Left ventricle myocardium inferior (tissue), 1 donor: ENCODE measurements at regions not wholly inside any gene's neighbourhood (a gene's known extent, or its start where the extent isn't known, plus 50 kb on each side); places are given as distances from the start of the nearest gene placed in this dataset.

Source experiments
- DNase-seq: peaks from one replicate; pipeline ENCODE4 v3.0.0-alpha.2; 2020
- H3K27ac ChIP-seq: fragments of 200-600 bp; replicated peaks from 2 replicates; pipeline ENCODE4 v1.8.0; 2021
- H3K27me3 ChIP-seq: fragments of 200-600 bp; 2 replicates; pipeline ENCODE4 v1.8.0; 2021; ENCODE audit warnings: low read depth
- H3K36me3 ChIP-seq: fragments of 200-600 bp; 2 replicates; pipeline ENCODE4 v1.8.0; 2021
- H3K4me1 ChIP-seq: fragments of 200-600 bp; 2 replicates; pipeline ENCODE4 v1.8.0; 2021
- H3K4me3 ChIP-seq: fragments of 200-600 bp; 2 replicates; pipeline ENCODE4 v1.8.0; 2021; ENCODE audit warnings: mild to moderate bottlenecking, moderate library complexity
- H3K9me3 ChIP-seq: fragments of 200-600 bp; replicated peaks from 2 replicates; pipeline ENCODE4 v1.8.0; 2021
- intact Hi-C: fragments of 100-400 bp; cut with micrococcal nuclease; formaldehyde crosslinking; loops from one replicate; pipeline ENCODE4 v1.11.0; 2022
- TF ChIP-seq, protein P1 (sequence below): fragments of 200-600 bp; IDR thresholded peaks from 2 replicates; pipeline ENCODE4 v1.8.0; 2021; ENCODE audit warnings: antibody characterized with exemption, mild to moderate bottlenecking, borderline replicate concordance
- donor health status: DM: no; HTN: yes; CAD: no; lungs with severe emphysema.

DNA sequence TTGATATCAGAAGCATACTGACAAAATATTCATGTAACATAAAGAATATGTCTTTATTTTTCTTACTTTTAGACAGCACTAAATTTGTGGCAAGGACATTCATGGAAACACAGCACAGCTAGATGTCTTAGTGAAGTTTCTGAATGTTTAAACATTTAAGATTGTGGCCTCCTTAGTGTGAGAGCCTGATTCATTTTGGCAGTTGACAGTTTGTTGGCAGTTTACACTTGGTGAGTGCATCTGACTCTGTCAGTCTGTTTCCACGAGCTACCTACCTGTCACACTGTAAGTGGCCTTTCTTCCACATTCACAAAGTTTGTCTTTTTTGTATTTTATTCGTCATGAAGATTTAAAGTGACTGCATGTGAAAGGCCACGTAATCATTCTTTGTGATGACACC lies 436.8 kb downstream of the TUSC1 start:
- DNase-seq, result no peak
- H3K4me1 ChIP-seq, result no peaks in the 10 kb centered on the region
- TF ChIP-seq, protein P1, sequence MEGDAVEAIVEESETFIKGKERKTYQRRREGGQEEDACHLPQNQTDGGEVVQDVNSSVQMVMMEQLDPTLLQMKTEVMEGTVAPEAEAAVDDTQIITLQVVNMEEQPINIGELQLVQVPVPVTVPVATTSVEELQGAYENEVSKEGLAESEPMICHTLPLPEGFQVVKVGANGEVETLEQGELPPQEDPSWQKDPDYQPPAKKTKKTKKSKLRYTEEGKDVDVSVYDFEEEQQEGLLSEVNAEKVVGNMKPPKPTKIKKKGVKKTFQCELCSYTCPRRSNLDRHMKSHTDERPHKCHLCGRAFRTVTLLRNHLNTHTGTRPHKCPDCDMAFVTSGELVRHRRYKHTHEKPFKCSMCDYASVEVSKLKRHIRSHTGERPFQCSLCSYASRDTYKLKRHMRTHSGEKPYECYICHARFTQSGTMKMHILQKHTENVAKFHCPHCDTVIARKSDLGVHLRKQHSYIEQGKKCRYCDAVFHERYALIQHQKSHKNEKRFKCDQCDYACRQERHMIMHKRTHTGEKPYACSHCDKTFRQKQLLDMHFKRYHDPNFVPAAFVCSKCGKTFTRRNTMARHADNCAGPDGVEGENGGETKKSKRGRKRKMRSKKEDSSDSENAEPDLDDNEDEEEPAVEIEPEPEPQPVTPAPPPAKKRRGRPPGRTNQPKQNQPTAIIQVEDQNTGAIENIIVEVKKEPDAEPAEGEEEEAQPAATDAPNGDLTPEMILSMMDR, result no peak
- H3K9me3 ChIP-seq, result no peaks in the 10 kb centered on the region
- no peaks in the 10 kb centered on the region for H3K27me3 ChIP-seq
- intact Hi-C loops, result no loop called here
- H3K27ac ChIP-seq, result no peak overlapping the region
- H3K36me3 ChIP-seq, result no peaks in the 10 kb centered on the region
- H3K4me3 ChIP-seq, result no peak overlapping the region

DNA sequence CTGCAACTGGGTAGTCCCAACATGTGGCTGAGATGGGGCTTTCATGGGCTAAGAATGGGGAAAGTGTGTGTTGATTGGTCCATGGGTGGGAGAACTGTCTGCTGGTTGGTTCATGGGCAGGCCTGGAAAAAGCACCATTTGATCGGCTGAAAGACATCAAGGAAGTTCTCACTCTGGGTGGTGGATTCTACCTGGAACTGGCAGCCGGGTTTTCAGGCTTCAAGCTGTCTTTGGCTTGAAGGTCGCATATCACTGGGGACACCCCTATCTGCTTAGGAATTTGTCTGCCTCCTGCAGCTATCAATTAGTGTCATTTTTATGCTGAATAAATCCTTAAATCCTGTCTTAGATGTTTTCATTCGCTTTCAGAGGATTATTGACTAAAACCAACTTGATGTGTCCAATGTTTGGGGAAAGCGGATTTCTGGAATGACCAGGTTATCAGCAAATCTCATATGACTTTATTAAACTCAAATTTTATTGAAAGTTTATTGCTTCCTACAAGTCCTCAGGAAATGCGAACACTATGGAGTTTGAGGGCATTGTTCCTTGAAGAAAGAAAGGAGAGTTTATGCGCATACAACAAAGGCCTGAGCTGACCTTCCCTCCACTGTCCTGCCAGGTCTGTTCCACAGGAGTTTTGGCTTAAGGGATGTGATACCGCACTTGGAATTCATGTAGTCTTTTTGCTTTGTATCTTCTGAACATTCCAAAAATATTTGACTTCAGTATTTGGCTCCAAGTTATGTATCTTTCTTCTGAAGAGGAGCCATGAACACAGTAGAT lies 451.1 kb downstream of the TUSC1 start:
- intact Hi-C loops, result no loop called here
- H3K9me3 ChIP-seq, result peaks cover 34% of the 10 kb centered on the region
- H3K4me1 ChIP-seq, result no peaks in the 10 kb centered on the region
- no peaks in the 10 kb centered on the region for H3K27me3 ChIP-seq
- H3K27ac ChIP-seq, result no peak overlapping the region
- H3K36me3 ChIP-seq, result no peaks in the 10 kb centered on the region
- TF ChIP-seq, protein P1, result no peak
- H3K4me3 ChIP-seq, result no peak overlapping the region
- no peak for DNase-seq

DNA sequence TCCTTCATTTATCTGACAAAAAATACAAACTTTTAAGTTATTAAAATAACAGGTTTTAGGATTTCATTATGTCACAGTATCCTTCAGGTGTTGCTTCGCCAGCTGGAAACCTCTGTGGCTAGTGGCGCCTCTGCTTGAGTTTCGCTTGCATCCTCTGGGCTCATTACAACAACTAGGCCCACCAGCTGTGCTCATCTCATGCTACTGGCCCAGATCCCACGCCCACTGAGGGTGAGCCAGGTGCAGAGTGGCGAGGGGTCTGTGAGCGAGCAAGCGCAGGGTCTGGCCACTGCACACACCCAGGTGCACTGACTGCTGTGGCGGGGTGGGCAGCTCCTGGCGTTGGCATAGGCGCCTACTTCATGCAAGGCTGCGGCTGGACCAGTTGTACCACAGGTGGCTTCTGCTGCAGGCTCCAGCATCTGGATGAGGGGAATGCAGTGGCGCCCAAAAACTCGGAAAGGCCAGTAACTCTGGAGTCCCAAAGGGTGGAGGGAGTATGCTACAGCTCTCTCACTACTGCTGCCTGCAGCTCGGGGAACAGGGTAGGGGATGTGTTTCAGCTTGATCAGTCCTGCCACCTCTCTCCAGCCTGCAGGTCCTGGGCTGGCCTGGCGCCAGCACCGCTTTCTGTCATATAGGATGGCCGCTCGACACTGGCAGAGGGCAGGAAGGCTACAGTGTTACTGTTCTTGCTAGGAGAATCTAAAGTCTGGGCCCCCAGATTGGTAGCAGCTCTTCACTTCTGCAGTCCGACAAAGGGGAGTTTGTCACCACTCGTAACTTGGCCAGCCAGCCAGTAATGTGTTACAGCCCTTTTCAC lies 452.1 kb downstream of the TUSC1 start:
- H3K4me1 ChIP-seq, result no peaks in the 10 kb centered on the region
- H3K36me3 ChIP-seq, result no peaks in the 10 kb centered on the region
- H3K27me3 ChIP-seq, result no peaks in the 10 kb centered on the region
- DNase-seq, result no peak
- intact Hi-C loops, result no loop called here
- no peak overlapping the region for H3K27ac ChIP-seq
- peaks cover 26% of the 10 kb centered on the region for H3K9me3 ChIP-seq
- no peak overlapping the region for H3K4me3 ChIP-seq
- TF ChIP-seq, protein P1, result no peak

DNA sequence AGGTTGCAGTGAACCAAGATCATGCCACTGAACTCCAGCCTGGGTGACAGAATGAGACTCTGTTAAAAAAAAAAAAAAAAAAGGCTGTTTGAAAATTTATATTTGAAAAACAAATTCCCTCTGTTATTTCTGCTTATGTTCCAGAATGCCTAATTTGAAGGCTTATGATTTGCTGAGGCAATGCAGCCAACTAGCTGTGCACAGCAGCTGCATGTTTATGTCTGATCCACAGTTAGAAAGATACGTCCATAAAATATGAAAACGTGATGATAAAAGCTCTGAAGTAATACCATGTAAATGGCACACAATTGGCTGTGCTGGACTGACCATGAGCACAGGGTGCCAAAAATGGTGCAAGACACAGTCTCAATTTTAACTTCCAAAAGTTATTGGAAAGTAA lies 453.2 kb downstream of the TUSC1 start:
- no peak overlapping the region for H3K27ac ChIP-seq
- intact Hi-C loops, result no loop called here
- H3K9me3 ChIP-seq, result peaks cover 14% of the 10 kb centered on the region
- no peaks in the 10 kb centered on the region for H3K36me3 ChIP-seq
- TF ChIP-seq, protein P1, result no peak
- no peak overlapping the region for H3K4me3 ChIP-seq
- DNase-seq, result no peak
- H3K4me1 ChIP-seq, result no peaks in the 10 kb centered on the region
- H3K27me3 ChIP-seq, result no peaks in the 10 kb centered on the region

DNA sequence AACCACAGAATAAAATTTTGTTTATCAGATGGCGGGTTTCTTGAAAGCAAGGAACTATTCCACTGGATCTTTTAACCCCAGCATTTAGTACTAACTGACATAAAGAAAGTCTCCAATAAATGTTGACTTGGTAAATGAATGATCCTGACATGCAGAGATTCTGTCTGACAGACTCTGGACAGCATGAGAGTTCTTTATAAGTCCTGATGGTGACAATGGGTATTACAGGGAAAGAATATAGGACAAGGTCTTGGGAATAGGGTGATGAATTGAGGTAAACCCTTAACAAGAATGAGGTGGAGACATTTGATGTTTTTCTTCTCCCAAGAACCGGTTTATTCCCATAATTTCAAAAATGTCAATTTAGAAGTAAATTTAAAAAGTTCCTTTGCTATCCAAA lies 453.9 kb downstream of the TUSC1 start:
- H3K27ac ChIP-seq, result no peak overlapping the region
- no peak for DNase-seq
- no peak overlapping the region for H3K4me3 ChIP-seq
- TF ChIP-seq, protein P1, result no peak
- intact Hi-C loops, result no loop called here
- no peaks in the 10 kb centered on the region for H3K4me1 ChIP-seq
- peaks cover 8% of the 10 kb centered on the region for H3K9me3 ChIP-seq
- H3K36me3 ChIP-seq, result no peaks in the 10 kb centered on the region
- H3K27me3 ChIP-seq, result no peaks in the 10 kb centered on the region
